NCI-H146 (cell line): ENCODE measurements at regions not wholly inside any gene's neighbourhood (a gene's known extent, or its start where the extent isn't known, plus 50 kb on each side); places are given as distances from the start of the nearest gene placed in this dataset.

ENCODE experiments used
- DNase-seq: peaks from one replicate; lab custom pipeline; 2025; lab: John Stamatoyannopoulos, UW

- no peak for DNase-seq
Measured at GRCh38 chr2:22486343-22486742, 898.6 kb upstream of the KLHL29 start.

- DNase-seq = no peak
Measured at GRCh38 chr2:22487036-22487435, 897.9 kb upstream of the KLHL29 start.

- no peak for DNase-seq
Measured at GRCh38 chr2:22487541-22487940, 897.4 kb upstream of the KLHL29 start.

- no peak for DNase-seq
Measured at GRCh38 chr2:22491442-22491841, 893.5 kb upstream of the KLHL29 start.

- DNase-seq = no peak
Measured at GRCh38 chr2:22494156-22494555, 890.8 kb upstream of the KLHL29 start.

GRCh38 chr2:22497064-22497463 is 887.9 kb upstream of the KLHL29 start:
- DNase-seq = no peak

- DNase-seq = no peak
Measured at GRCh38 chr2:22497789-22498188, 887.2 kb upstream of the KLHL29 start.

GRCh38 chr2:22499082-22499839 is 885.7 kb upstream of the KLHL29 start:
- no peak for DNase-seq

- no peak for DNase-seq
Measured at GRCh38 chr2:22500555-22500935, 884.4 kb upstream of the KLHL29 start.

- no peak for DNase-seq
Measured at GRCh38 chr2:22501851-22502250, 883.1 kb upstream of the KLHL29 start.

- no peak for DNase-seq
Measured at GRCh38 chr2:22513563-22513962, 871.4 kb upstream of the KLHL29 start.

GRCh38 chr2:22517141-22517540 is 867.8 kb upstream of the KLHL29 start:
- DNase-seq = no peak

- no peak for DNase-seq
Measured at GRCh38 chr2:22518641-22519040, 866.3 kb upstream of the KLHL29 start.

GRCh38 chr2:22520369-22521288 is 864.4 kb upstream of the KLHL29 start:
- no peak for DNase-seq

- no peak for DNase-seq
Measured at GRCh38 chr2:22521620-22522019, 863.4 kb upstream of the KLHL29 start.

- DNase-seq = no peak
Measured at GRCh38 chr2:22525681-22526080, 859.3 kb upstream of the KLHL29 start.

GRCh38 chr2:22530131-22530530 is 854.8 kb upstream of the KLHL29 start:
- DNase-seq = no peak

GRCh38 chr2:22536133-22536532 is 848.8 kb upstream of the KLHL29 start:
- DNase-seq = no peak

- DNase-seq = no peak
Measured at GRCh38 chr2:22554453-22554852, 830.5 kb upstream of the KLHL29 start.

- DNase-seq = no peak
Measured at GRCh38 chr2:22557406-22557805, 827.6 kb upstream of the KLHL29 start.

GRCh38 chr2:22560021-22560420 is 825.0 kb upstream of the KLHL29 start:
- no peak for DNase-seq

GRCh38 chr2:22579341-22579740 is 805.6 kb upstream of the KLHL29 start:
- no peak for DNase-seq

GRCh38 chr2:22582107-22582506 is 802.9 kb upstream of the KLHL29 start:
- no peak for DNase-seq
